A549 (cell line): ENCODE measurements at regions not wholly inside any gene's neighbourhood (a gene's known extent, or its start where the extent isn't known, plus 50 kb on each side); places are given as distances from the start of the nearest gene placed in this dataset.

Experiments
- ATAC-seq, 2 experiments: fragments of 200-7000 bp in 1 of 2; fragments of >200 bp in 1 of 2; cut with Nextera tagmentation in 1 of 2; cut with Tn5 transposase in 1 of 2; 3 replicates each; pipeline versions ENCODE4 v1.8.0 to v1.9.1; 2018 to 2020; ENCODE audit warnings: mild to moderate bottlenecking in 1 of 2, moderate library complexity in 1 of 2
- CTCF ChIA-PET: fragments of 300-600 bp; sonication (Branson Sonifier 250); formaldehyde crosslinking; extraction: SDS; loops from one replicate; lab custom pipeline; 2021; ENCODE audit warnings: antibody characterized with exemption, inconsistent platforms; lab: Yijun Ruan, JAX
- POLR2A ChIA-PET: fragments of 350-600 bp; formaldehyde crosslinking; extraction: SDS; loops from one replicate; lab custom pipeline; 2021; ENCODE audit warnings: antibody characterized with exemption, inconsistent platforms; lab: Yijun Ruan, JAX
- DNase-seq, 2 experiments: peaks; one replicate each; pipeline versions ENCODE4 v3.0.0 to v3.0.0-alpha.2; 2011 to 2016; ENCODE audit warnings: low read depth in 1 of 2, low spot score in 1 of 2
- FAIRE-seq: peaks from 2 replicates; lab custom pipeline; 2011; peaks lifted over from hg19 to GRCh38; lab: Jason Lieb, UNC
- H3K27ac ChIP-seq, 2 experiments: fragments of >200 bp; sonication (Bioruptor Twin); formaldehyde crosslinking; 3 replicates each; pipeline ENCODE4 v1.5.1; 2016 to 2017
- H3K4me1 ChIP-seq: fragments of >200 bp; sonication (Bioruptor Twin); formaldehyde crosslinking; 3 replicates; pipeline ENCODE4 v1.6.1; 2016
- H3K4me2 ChIP-seq: fragments of >200 bp; sonication (Bioruptor Twin); formaldehyde crosslinking; 3 replicates; pipeline ENCODE4 v1.6.1; 2016
- H3K4me3 ChIP-seq: fragments of >200 bp; sonication (Bioruptor Twin); formaldehyde crosslinking; 3 replicates; pipeline ENCODE4 v1.5.1; 2016
- H3K9me3 ChIP-seq: fragments of >200 bp; sonication (Bioruptor Twin); formaldehyde crosslinking; 3 replicates; pipeline ENCODE4 v1.6.1; 2016
- BCL3 ChIP-seq: fragments of >200 bp; sonication (Bioruptor Twin); formaldehyde crosslinking; IDR thresholded peaks from 3 replicates; pipeline ENCODE4 v1.6.1; 2016
- CBX2 ChIP-seq: fragments of 200-600 bp; sonication (generic); IDR thresholded peaks from 2 replicates; pipeline ENCODE4 v1.6.1; 2016; ENCODE audit warnings: low read depth, mild to moderate bottlenecking, borderline replicate concordance
- CBX8 ChIP-seq: fragments of 200-600 bp; sonication (generic); IDR thresholded peaks from 2 replicates; pipeline ENCODE4 v1.6.1; 2016
- EHF ChIP-seq: fragments of 250-450 bp; sonication (Bioruptor Pico); IDR thresholded peaks from 2 replicates; pipeline ENCODE4 v1.5.0; 2020; ENCODE audit warnings: mild to moderate bottlenecking
- EP300 ChIP-seq, 2 experiments: fragments of >200 bp; sonication (Bioruptor Twin); formaldehyde crosslinking; IDR thresholded peaks; 2 replicates in 1 of 2; 3 replicates in 1 of 2; pipeline ENCODE4 v1.6.1; 2016 to 2017
- ESRRA ChIP-seq: fragments of 150-350 bp; IDR thresholded peaks from 2 replicates; pipeline ENCODE4 v1.6.1; 2014; ENCODE audit warnings: mild to moderate bottlenecking, low read length, borderline replicate concordance
- FOSB ChIP-seq: fragments of 250-450 bp; sonication (Bioruptor Pico); IDR thresholded peaks from 2 replicates; pipeline ENCODE4 v1.5.0; 2020; ENCODE audit warnings: mild to moderate bottlenecking, moderate library complexity
- FOSL2 ChIP-seq, 2 experiments: fragments of 450-650 bp in 1 of 2; fragments of >200 bp in 1 of 2; sonication (Bioruptor Twin) in 1 of 2; formaldehyde crosslinking; IDR thresholded peaks; 2 replicates each; pipeline versions ENCODE4 v1.5.0 to v1.6.1; 2016 to 2020; ENCODE audit warnings: mild to moderate bottlenecking in 1 of 2, moderate library complexity in 1 of 2
- FOXS1 ChIP-seq: fragments of 250-450 bp; sonication (Bioruptor Pico); IDR thresholded peaks from 2 replicates; pipeline ENCODE4 v1.5.0; 2020; ENCODE audit warnings: mild to moderate bottlenecking, moderate library complexity
- GATA3 ChIP-seq: IDR thresholded peaks from 2 replicates; pipeline ENCODE4 v1.6.1; 2012; ENCODE audit warnings: borderline replicate concordance
- HOXA7 ChIP-seq: fragments of 250-450 bp; sonication (Bioruptor Pico); IDR thresholded peaks from 2 replicates; pipeline ENCODE4 v1.5.0; 2020; ENCODE audit warnings: mild to moderate bottlenecking, moderate library complexity
- JUN ChIP-seq, 2 experiments: fragments of >200 bp; sonication (Bioruptor Twin); formaldehyde crosslinking; IDR thresholded peaks; 2 replicates in 1 of 2; 3 replicates in 1 of 2; pipeline ENCODE4 v1.6.1; 2016 to 2017
- KDM1A ChIP-seq: fragments of 200-600 bp; sonication (generic); IDR thresholded peaks from 2 replicates; pipeline ENCODE4 v1.6.1; 2016; ENCODE audit warnings: low read depth, mild to moderate bottlenecking
- KDM5A ChIP-seq: fragments of 200-600 bp; sonication (generic); IDR thresholded peaks from 2 replicates; pipeline ENCODE4 v1.6.1; 2016; ENCODE audit warnings: antibody characterized with exemption, mild to moderate bottlenecking
- MAZ ChIP-seq: fragments of 150-350 bp; IDR thresholded peaks from 2 replicates; pipeline ENCODE4 v1.6.1; 2014; ENCODE audit warnings: antibody characterized with exemption, low read depth, low read length, borderline replicate concordance
- MYC ChIP-seq: IDR thresholded peaks from 2 replicates; pipeline ENCODE4 v1.6.1; 2012; ENCODE audit warnings: mild to moderate bottlenecking, inconsistent platforms, low read length, improper control_type of control experiment, borderline replicate concordance
- NFE2L2 ChIP-seq: fragments of 150-350 bp; conservative IDR thresholded peaks from 2 replicates; pipeline ENCODE4 v1.6.1; 2014; ENCODE audit warnings: low read length
- NPAS2 ChIP-seq: fragments of 250-450 bp; sonication (Bioruptor Pico); IDR thresholded peaks from 2 replicates; pipeline ENCODE4 v1.8.0; 2022; ENCODE audit warnings: mild to moderate bottlenecking, moderate library complexity, borderline replicate concordance
- PBX3 ChIP-seq: IDR thresholded peaks from 2 replicates; pipeline ENCODE4 v1.6.1; 2012
- RAD21 ChIP-seq, 2 experiments: fragments of >200 bp in 1 of 2; sonication (Bioruptor Twin) in 1 of 2; formaldehyde crosslinking in 1 of 2; IDR thresholded peaks in 1 of 2; conservative IDR thresholded peaks in 1 of 2; 2 replicates in 1 of 2; 3 replicates in 1 of 2; pipeline ENCODE4 v1.6.1; 2012 to 2018; ENCODE audit warnings: inconsistent platforms in 1 of 2
- RCOR1 ChIP-seq: fragments of 150-350 bp; IDR thresholded peaks from 2 replicates; pipeline ENCODE4 v1.6.1; 2014; ENCODE audit warnings: antibody characterized with exemption, low read length, low read depth
- TFCP2L1 ChIP-seq: fragments of 250-450 bp; sonication (Bioruptor Pico); IDR thresholded peaks from 2 replicates; pipeline ENCODE4 v1.5.0; 2021; ENCODE audit warnings: mild to moderate bottlenecking
- TP53 ChIP-seq: fragments of 250-450 bp; sonication (Bioruptor Pico); IDR thresholded peaks from 2 replicates; pipeline ENCODE4 v1.5.0; 2021; ENCODE audit warnings: mild to moderate bottlenecking, moderate library complexity
- USF2 ChIP-seq: fragments of 450-650 bp; IDR thresholded peaks from 2 replicates; pipeline ENCODE4 v1.6.1; 2014; ENCODE audit warnings: antibody characterized with exemption
- ZC3H11A ChIP-seq: fragments of 450-650 bp; IDR thresholded peaks from 2 replicates; pipeline ENCODE4 v1.6.1; 2014; ENCODE audit warnings: antibody characterized with exemption, mild to moderate bottlenecking
- ZFP36 ChIP-seq: fragments of 450-650 bp; IDR thresholded peaks from 2 replicates; pipeline ENCODE4 v1.6.1; 2014; ENCODE audit warnings: borderline replicate concordance; ENCODE audit not compliant: partially characterized antibody
- WGBS: methylation state at CpG from one replicate; pipeline ENCODE4 v1.1.6; 2017; ENCODE audit errors: missing lambda C conversion rate; 5-methylcytosine and 5-hydroxymethylcytosine counted together

- FAIRE-seq (no peak), DNase-seq (no peak), ATAC-seq (no peak)
- H3K9me3 ChIP-seq: no peaks in the 10 kb centered on the region
- TF ChIP-seq ZC3H11A: no peak
- no peak for TF ChIP-seq CBX8
- TF ChIP-seq KDM1A: no peak
- no peak for TF ChIP-seq EHF (CRISPR knock-in tag)
- TF ChIP-seq FOSL2 (IDR thresholded peaks at IDR 0.05): no peak
- TF ChIP-seq FOSL2 (CRISPR knock-in tag; IDR thresholded peaks at IDR 0.05): no peak
- TF ChIP-seq PBX3: no peak
- no peak for TF ChIP-seq KDM5A
- no peak for TF ChIP-seq TP53 (CRISPR knock-in tag)
- TF ChIP-seq FOXS1 (CRISPR knock-in tag): no peak
- TF ChIP-seq HOXA7 (CRISPR knock-in tag): no peak
- no peak for TF ChIP-seq RAD21 (conservative IDR thresholded peaks at IDR 0.05 in 1 of 2, IDR thresholded peaks at IDR 0.05 in 1 of 2)
- TF ChIP-seq MAZ: no peak
- TF ChIP-seq NFE2L2: no peak
- TF ChIP-seq ESRRA: no peak
- TF ChIP-seq USF2: no peak
- TF ChIP-seq ZFP36: no peak
- ChIA-PET CTCF (no interaction called here), POLR2A (no interaction called here)
- H3K4me3 ChIP-seq: no peak overlapping the region
- WGBS: 9% methylated on average over 2 of the region's 2 CpGs
- no peaks in the 10 kb centered on the region for H3K4me1 ChIP-seq
- no peak overlapping the region for H3K27ac ChIP-seq
- H3K4me2 ChIP-seq: no peak overlapping the region
These were observed 301.5 kb upstream of the FAM98A start for GRCh38 chr2:33900610-33901009.

GRCh38 chr2:33897741-33898140, 298.6 kb upstream of the FAM98A start:
- DNase-seq: no peak
- no peaks in the 10 kb centered on the region for H3K4me1 ChIP-seq
- no peak overlapping the region for H3K4me3 ChIP-seq
- ATAC-seq: no peak
- H3K9me3 ChIP-seq: no peaks in the 10 kb centered on the region; the same call in 2 of the 3 replicates
- 94% methylated on average over 1 of the region's 1 CpG for WGBS
- no peak overlapping the region for H3K4me2 ChIP-seq
- ChIA-PET POLR2A (no interaction called here), CTCF (no interaction called here)
- H3K27ac ChIP-seq: no peak overlapping the region
- no peak for FAIRE-seq
- TF ChIP-seq FOSL2 (IDR thresholded peaks at IDR 0.05): no peak
- no peak for TF ChIP-seq FOSL2 (CRISPR knock-in tag; IDR thresholded peaks at IDR 0.05)

GRCh38 chr2:33893824-33894223, 294.7 kb upstream of the FAM98A start:
- Histone ChIP-seq H3K4me3 (no peak overlapping the region), H3K4me1 (no peaks in the 10 kb centered on the region), H3K9me3 (no peaks in the 10 kb centered on the region; the same call in 2 of the 3 replicates), H3K4me2 (no peak overlapping the region), H3K27ac (no peak overlapping the region)
- ChIA-PET POLR2A (no interaction called here), CTCF (interaction anchor here (1.2 kb wide), 1 partner anchor 69 kb away, joined by 3 read pairs; no protein-coding TSS in a partner anchor)
- no peak for TF ChIP-seq HOXA7 (CRISPR knock-in tag)
- TF ChIP-seq EHF (CRISPR knock-in tag): no peak
- no peak for TF ChIP-seq CBX2
- TF ChIP-seq JUN (IDR thresholded peaks at IDR 0.05): no peak
- no peak for TF ChIP-seq RCOR1
- no peak for TF ChIP-seq TP53 (CRISPR knock-in tag)
- no peak for TF ChIP-seq ESRRA
- no peak for TF ChIP-seq ZFP36
- no peak for TF ChIP-seq TFCP2L1 (CRISPR knock-in tag)
- no peak for TF ChIP-seq GATA3
- no peak for TF ChIP-seq EP300 (IDR thresholded peaks at IDR 0.05)
- no peak for TF ChIP-seq FOSB (CRISPR knock-in tag)
- no peak for TF ChIP-seq BCL3
- no peak for TF ChIP-seq NPAS2 (CRISPR knock-in tag)
- TF ChIP-seq PBX3: no peak
- TF ChIP-seq MYC: no peak
- ATAC-seq (no peak), FAIRE-seq (no peak), DNase-seq (no peak)
- WGBS: 10% methylated on average over 1 of the region's 1 CpG
